DND-41 (cell line): ENCODE measurements at regions not wholly inside any gene's neighbourhood (a gene's known extent, or its start where the extent isn't known, plus 50 kb on each side); places are given as distances from the start of the nearest gene placed in this dataset.

Experiments used
- ATAC-seq: fragments of 200-7000 bp; cut with Tn5 transposase; 3 replicates; pipeline ENCODE4 v1.9.1; 2021; ENCODE audit warnings: low read depth; ENCODE audit not compliant: insufficient read depth
- DNase-seq: peaks from one replicate; pipeline ENCODE4 v3.0.0-alpha.2; 2020
- H2AFZ ChIP-seq: 2 replicates; pipeline ENCODE4 v1.6.0; 2012; ENCODE audit warnings: low read depth, low read length
- H3K27ac ChIP-seq: 2 replicates; pipeline ENCODE4 v1.5.1; 2012; ENCODE audit warnings: low read length, inconsistent platforms
- H3K27me3 ChIP-seq: fragments of 200-600 bp; sonication (generic); 2 replicates; pipeline ENCODE4 v1.6.0; 2012; ENCODE audit warnings: low read length, mild to moderate bottlenecking, inconsistent platforms; ENCODE audit not compliant: insufficient read depth, poor library complexity
- H3K36me3 ChIP-seq: 2 replicates; pipeline ENCODE4 v1.5.1; 2012; ENCODE audit warnings: low read length, inconsistent platforms; ENCODE audit not compliant: insufficient read depth
- H3K4me1 ChIP-seq: 2 replicates; pipeline ENCODE4 v1.5.1; 2012; ENCODE audit warnings: mild to moderate bottlenecking, low read length; ENCODE audit not compliant: insufficient read depth
- H3K4me2 ChIP-seq: 2 replicates; pipeline ENCODE4 v1.6.0; 2012; ENCODE audit warnings: mild to moderate bottlenecking, moderate library complexity, low read length, inconsistent platforms; ENCODE audit not compliant: insufficient read depth
- H3K4me3 ChIP-seq, 2 experiments: fragments of 200-600 bp in 1 of 2; shearing (Covaris generic) in 1 of 2; 2 replicates each; pipeline ENCODE4 v1.5.1; 2012 to 2016; ENCODE audit warnings: inconsistent platforms in 2 of 2, low read length in 2 of 2, mild to moderate bottlenecking in 2 of 2, low read depth in 1 of 2, moderate library complexity in 1 of 2
- H3K79me2 ChIP-seq: 2 replicates; pipeline ENCODE4 v1.6.0; 2012; ENCODE audit warnings: low read length, inconsistent platforms; ENCODE audit not compliant: insufficient read depth
- H3K9ac ChIP-seq: 2 replicates; pipeline ENCODE4 v1.6.0; 2012; ENCODE audit warnings: low read depth, mild to moderate bottlenecking, inconsistent platforms, low read length, moderate library complexity
- H3K9me3 ChIP-seq: 2 replicates; pipeline ENCODE4 v1.5.1; 2012; ENCODE audit warnings: low read length, moderate library complexity, mild to moderate bottlenecking, inconsistent platforms; ENCODE audit not compliant: insufficient read depth, severe bottlenecking
- H4K20me1 ChIP-seq: 2 replicates; pipeline ENCODE4 v1.6.0; 2012; ENCODE audit warnings: low read length; ENCODE audit not compliant: insufficient read depth
- EZH2 ChIP-seq: IDR thresholded peaks from 3 replicates; pipeline ENCODE4 v1.6.1; 2012; ENCODE audit warnings: borderline replicate concordance, low read depth, mild to moderate bottlenecking, moderate library complexity, low read length, inconsistent platforms; ENCODE audit not compliant: severe bottlenecking
- TF ChIP-seq, protein P1 (sequence below): IDR thresholded peaks from 2 replicates; pipeline ENCODE4 v1.5.1; 2012; ENCODE audit warnings: borderline replicate concordance, low read length, moderate library complexity, mild to moderate bottlenecking; ENCODE audit not compliant: poor library complexity, severe bottlenecking; ENCODE audit errors: extremely low read depth

DNA sequence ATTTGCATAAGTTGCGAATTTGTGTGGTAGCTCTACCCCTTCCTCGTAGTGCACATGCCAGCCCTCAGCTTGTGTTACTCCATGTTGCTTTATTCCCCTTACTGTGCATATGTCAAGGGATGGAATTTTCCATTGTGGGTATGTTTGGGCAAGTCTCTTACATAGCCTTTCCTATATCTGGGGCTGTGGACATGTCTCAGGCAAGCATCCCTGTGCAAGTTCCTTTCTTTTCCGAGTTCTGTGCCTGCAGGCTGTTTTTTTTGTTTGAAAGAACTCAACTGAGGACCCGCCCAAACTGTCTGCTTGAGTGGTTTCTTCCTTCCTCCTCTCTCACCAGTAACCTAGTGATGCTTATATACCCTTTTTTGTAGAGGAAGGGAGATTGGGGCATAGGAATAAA is 1739.1 kb upstream of the PIK3C3 start:
- H3K9me3 ChIP-seq = no peaks in the 10 kb centered on the region
- H3K9ac ChIP-seq = no peak overlapping the region
- H2AFZ ChIP-seq = no peak overlapping the region
- no peak overlapping the region for H3K4me3 ChIP-seq
- no peaks in the 10 kb centered on the region for H4K20me1 ChIP-seq
- H3K4me2 ChIP-seq = no peak overlapping the region
- H3K27me3 ChIP-seq = no peaks in the 10 kb centered on the region
- TF ChIP-seq EZH2 = no peak
- TF ChIP-seq, protein P1, sequence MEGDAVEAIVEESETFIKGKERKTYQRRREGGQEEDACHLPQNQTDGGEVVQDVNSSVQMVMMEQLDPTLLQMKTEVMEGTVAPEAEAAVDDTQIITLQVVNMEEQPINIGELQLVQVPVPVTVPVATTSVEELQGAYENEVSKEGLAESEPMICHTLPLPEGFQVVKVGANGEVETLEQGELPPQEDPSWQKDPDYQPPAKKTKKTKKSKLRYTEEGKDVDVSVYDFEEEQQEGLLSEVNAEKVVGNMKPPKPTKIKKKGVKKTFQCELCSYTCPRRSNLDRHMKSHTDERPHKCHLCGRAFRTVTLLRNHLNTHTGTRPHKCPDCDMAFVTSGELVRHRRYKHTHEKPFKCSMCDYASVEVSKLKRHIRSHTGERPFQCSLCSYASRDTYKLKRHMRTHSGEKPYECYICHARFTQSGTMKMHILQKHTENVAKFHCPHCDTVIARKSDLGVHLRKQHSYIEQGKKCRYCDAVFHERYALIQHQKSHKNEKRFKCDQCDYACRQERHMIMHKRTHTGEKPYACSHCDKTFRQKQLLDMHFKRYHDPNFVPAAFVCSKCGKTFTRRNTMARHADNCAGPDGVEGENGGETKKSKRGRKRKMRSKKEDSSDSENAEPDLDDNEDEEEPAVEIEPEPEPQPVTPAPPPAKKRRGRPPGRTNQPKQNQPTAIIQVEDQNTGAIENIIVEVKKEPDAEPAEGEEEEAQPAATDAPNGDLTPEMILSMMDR = no peak
- no peaks in the 10 kb centered on the region for H3K36me3 ChIP-seq
- ATAC-seq (no peak), DNase-seq (no peak)
- no peaks in the 10 kb centered on the region for H3K79me2 ChIP-seq
- H3K4me1 ChIP-seq = no peaks in the 10 kb centered on the region
- H3K27ac ChIP-seq = no peak overlapping the region

DNA sequence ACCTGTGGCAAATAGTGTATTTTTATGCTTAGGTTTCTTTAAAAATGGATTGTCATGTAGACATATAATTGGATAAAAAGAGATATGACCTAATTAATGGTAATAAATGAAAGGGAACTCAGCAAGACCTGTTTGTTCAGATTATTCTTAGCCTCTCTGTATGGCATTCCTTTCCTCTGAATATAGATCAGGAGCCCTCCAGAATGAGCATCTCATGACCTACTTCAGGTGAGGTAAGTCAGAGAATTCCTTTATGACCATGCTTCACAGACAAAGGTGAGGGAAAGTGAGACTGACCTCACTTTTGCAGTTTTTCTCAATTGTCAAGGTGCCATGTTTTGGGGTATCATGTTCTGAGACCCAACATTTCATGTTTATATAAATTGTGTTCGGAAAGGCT is 1744.3 kb upstream of the PIK3C3 start:
- Histone ChIP-seq H3K79me2 (no peaks in the 10 kb centered on the region), H3K4me1 (no peaks in the 10 kb centered on the region), H3K4me2 (no peak overlapping the region), H3K36me3 (no peaks in the 10 kb centered on the region), H2AFZ (no peak overlapping the region), H3K9ac (no peak overlapping the region), H3K27ac (no peak overlapping the region), H4K20me1 (no peaks in the 10 kb centered on the region), H3K9me3 (no peaks in the 10 kb centered on the region), H3K27me3 (no peaks in the 10 kb centered on the region), H3K4me3 (no peak overlapping the region)
- TF ChIP-seq, protein P1 = no peak
- no peak for TF ChIP-seq EZH2
- ATAC-seq = no peak
- no peak for DNase-seq

DNA sequence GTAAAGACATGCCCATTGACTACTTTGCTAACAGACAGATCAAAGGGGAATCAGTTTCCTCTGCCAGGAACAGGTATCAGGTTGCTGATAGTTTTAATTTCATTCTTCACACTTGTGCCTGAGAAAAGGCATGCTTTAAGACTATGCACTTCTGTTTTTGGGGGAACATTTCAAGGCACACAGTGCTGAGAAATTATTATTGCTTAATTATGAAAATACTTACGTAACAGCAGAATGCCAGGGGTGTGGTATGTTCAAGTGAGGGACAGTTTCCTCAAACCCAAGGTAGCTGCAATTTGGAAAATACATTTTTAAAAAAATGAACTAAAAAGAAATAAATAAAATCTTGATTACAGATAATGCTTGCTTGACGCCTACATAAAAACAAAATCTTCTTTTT is 1746.1 kb upstream of the PIK3C3 start:
- H3K4me1 ChIP-seq = no peaks in the 10 kb centered on the region
- no peak overlapping the region for H3K4me2 ChIP-seq
- no peaks in the 10 kb centered on the region for H4K20me1 ChIP-seq
- no peaks in the 10 kb centered on the region for H3K36me3 ChIP-seq
- H3K27me3 ChIP-seq = no peaks in the 10 kb centered on the region
- ATAC-seq (no peak), DNase-seq (no peak)
- no peak overlapping the region for H3K27ac ChIP-seq
- H2AFZ ChIP-seq = no peak overlapping the region
- no peak overlapping the region for H3K9ac ChIP-seq
- no peaks in the 10 kb centered on the region for H3K9me3 ChIP-seq
- TF ChIP-seq, protein P1 = no peak
- TF ChIP-seq EZH2 = no peak
- no peak overlapping the region for H3K4me3 ChIP-seq
- H3K79me2 ChIP-seq = no peaks in the 10 kb centered on the region

DNA sequence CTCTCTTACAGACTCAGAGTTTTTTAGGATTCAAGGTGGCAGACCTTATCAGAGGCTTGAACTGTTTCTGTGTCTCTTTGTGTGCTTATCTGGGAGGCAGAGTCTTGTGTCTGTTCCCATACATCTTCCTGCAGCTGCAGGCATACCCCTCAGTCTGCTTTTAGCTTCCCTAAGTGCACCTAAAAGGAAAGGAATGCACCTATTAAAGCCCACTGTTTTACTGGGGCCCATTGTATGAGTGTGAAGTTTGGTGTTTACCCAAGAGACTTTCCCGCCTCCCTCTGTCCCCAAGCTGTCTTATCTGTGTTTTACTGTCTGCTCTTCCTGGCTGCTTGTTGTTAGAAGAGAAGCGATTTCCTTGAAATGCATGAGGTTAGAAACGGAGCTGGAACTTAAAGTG is 1757.3 kb upstream of the PIK3C3 start:
- no peaks in the 10 kb centered on the region for H3K27me3 ChIP-seq
- H4K20me1 ChIP-seq = no peaks in the 10 kb centered on the region
- no peaks in the 10 kb centered on the region for H3K9me3 ChIP-seq
- H3K4me1 ChIP-seq = no peaks in the 10 kb centered on the region
- ATAC-seq = no peak
- H2AFZ ChIP-seq = no peak overlapping the region
- TF ChIP-seq, protein P1 = no peak
- no peak for TF ChIP-seq EZH2
- no peak for DNase-seq
- H3K27ac ChIP-seq = no peak overlapping the region
- no peak overlapping the region for H3K4me3 ChIP-seq
- H3K79me2 ChIP-seq = no peaks in the 10 kb centered on the region
- H3K36me3 ChIP-seq = no peaks in the 10 kb centered on the region
- H3K4me2 ChIP-seq = no peak overlapping the region
- no peak overlapping the region for H3K9ac ChIP-seq
